GM12891 (cell line): ENCODE measurements at regions not wholly inside any gene's neighbourhood (a gene's known extent, or its start where the extent isn't known, plus 50 kb on each side); places are given as distances from the start of the nearest gene placed in this dataset.

Source experiments
- PAX5 ChIP-seq: IDR thresholded peaks from 2 replicates; pipeline ENCODE4 v1.6.1; 2011; ENCODE audit warnings: low read length, moderate library complexity, mild to moderate bottlenecking; ENCODE audit not compliant: insufficient read depth, severe bottlenecking
- POLR2A ChIP-seq: IDR thresholded peaks from 2 replicates; pipeline ENCODE4 v1.6.1; 2011; ENCODE audit warnings: low read depth, low read length, control low read depth
- POLR2AphosphoS5 ChIP-seq: IDR thresholded peaks from 2 replicates; pipeline ENCODE4 v1.6.1; 2011; ENCODE audit warnings: low read depth, low read length, control low read depth
- SPI1 ChIP-seq: IDR thresholded peaks from 2 replicates; pipeline ENCODE4 v1.6.1; 2011; ENCODE audit warnings: low read depth, low read length, control low read depth
- TAF1 ChIP-seq: IDR thresholded peaks from 2 replicates; pipeline ENCODE4 v1.6.1; 2011; ENCODE audit warnings: low read depth, low read length, control low read depth

DNA sequence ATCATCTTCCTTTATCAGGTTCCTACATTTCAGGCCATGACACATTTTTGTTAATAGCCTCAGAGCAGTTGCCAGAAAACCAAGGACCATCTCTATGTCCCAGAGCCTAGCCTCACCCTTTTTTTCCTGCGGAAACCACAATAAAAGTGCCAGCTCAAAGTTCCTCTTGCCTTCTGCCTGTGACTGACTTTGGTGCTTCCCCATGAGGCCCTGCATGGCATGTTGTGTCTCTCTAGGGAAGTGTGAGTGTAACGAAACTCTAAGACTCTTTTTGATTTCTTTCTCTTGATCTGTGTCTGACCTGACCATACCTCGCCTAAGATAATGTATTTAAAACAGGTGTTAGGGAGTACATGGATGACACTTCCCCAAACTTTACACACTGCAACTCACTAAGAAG is 642.3 kb upstream of the BOD1L1 start:
- TF ChIP-seq POLR2AphosphoS5 (no peak), TAF1 (no peak), PAX5 (no peak), POLR2A (no peak), SPI1 (no peak)
